H9 (cell line): ENCODE measurements at regions not wholly inside any gene's neighbourhood (a gene's known extent, or its start where the extent isn't known, plus 50 kb on each side); places are given as distances from the start of the nearest gene placed in this dataset.
"Not testable (repeated sequence)": the region's sequence is repeated elsewhere in the genome, so short reads cannot be mapped to it uniquely, and the experiment has no call there.

Experiments used
- DNase-seq: peaks from one replicate; pipeline ENCODE4 v3.0.0-alpha.2; 2017
- H2AFZ ChIP-seq: one replicate; pipeline ENCODE4 v1.6.1; 2013; ENCODE audit warnings: mild to moderate bottlenecking, low read length, control low read depth, moderate library complexity
- H2AK5ac ChIP-seq: 2 replicates; pipeline ENCODE4 v1.6.1; 2013; ENCODE audit warnings: low read length, control low read depth, mixed read lengths; ENCODE audit not compliant: insufficient read length
- H2BK120ac ChIP-seq: one replicate; pipeline ENCODE4 v1.6.1; 2013; ENCODE audit warnings: low read depth, mild to moderate bottlenecking, low read length, control low read depth, inconsistent platforms; ENCODE audit not compliant: poor library complexity, severe bottlenecking
- H2BK12ac ChIP-seq: 2 replicates; pipeline ENCODE4 v1.6.1; 2013; ENCODE audit warnings: low read length, control low read depth, mixed read lengths, low read depth; ENCODE audit not compliant: insufficient read length
- H2BK15ac ChIP-seq: 2 replicates; pipeline ENCODE4 v1.6.1; 2013; ENCODE audit warnings: low read depth, low read length, control low read depth
- H2BK20ac ChIP-seq: one replicate; pipeline ENCODE4 v1.6.1; 2013; ENCODE audit warnings: low read depth, mild to moderate bottlenecking, low read length, control low read depth, inconsistent platforms; ENCODE audit not compliant: poor library complexity, severe bottlenecking
- H2BK5ac ChIP-seq: 2 replicates; pipeline ENCODE4 v1.6.1; 2013; ENCODE audit warnings: low read length, control low read depth, mixed read lengths; ENCODE audit not compliant: insufficient read length
- H3K14ac ChIP-seq: 2 replicates; pipeline ENCODE4 v1.6.1; 2013; ENCODE audit warnings: low read length, control low read depth; ENCODE audit not compliant: insufficient read depth
- H3K18ac ChIP-seq: 2 replicates; pipeline ENCODE4 v1.6.1; 2013; ENCODE audit warnings: low read depth, mild to moderate bottlenecking, mixed read lengths, low read length, control low read depth; ENCODE audit not compliant: insufficient read length
- H3K23ac ChIP-seq: 2 replicates; pipeline ENCODE4 v1.6.1; 2013; ENCODE audit warnings: low read length, control low read depth, mixed read lengths, low read depth; ENCODE audit not compliant: insufficient read length
- H3K23me2 ChIP-seq: 2 replicates; pipeline ENCODE4 v1.6.1; 2013; ENCODE audit warnings: low read depth, mild to moderate bottlenecking, mixed read lengths, low read length, control low read depth; ENCODE audit not compliant: insufficient read length, poor library complexity, severe bottlenecking
- H3K27ac ChIP-seq: 2 replicates; pipeline ENCODE4 v1.5.1; 2013; ENCODE audit warnings: low read length, control low read depth, mixed read lengths, low read depth; ENCODE audit not compliant: insufficient read length
- H3K27me3 ChIP-seq: 2 replicates; pipeline ENCODE4 v1.6.1; 2013; ENCODE audit warnings: low read length, control low read depth, inconsistent platforms; ENCODE audit not compliant: insufficient read depth
- H3K4ac ChIP-seq: 2 replicates; pipeline ENCODE4 v1.6.1; 2013; ENCODE audit warnings: low read depth, mild to moderate bottlenecking, control low read depth, inconsistent platforms, low read length, moderate library complexity
- H3K4me1 ChIP-seq: 2 replicates; pipeline ENCODE4 v1.6.1; 2013; ENCODE audit warnings: low read length, control low read depth, inconsistent platforms; ENCODE audit not compliant: insufficient read depth
- H3K4me2 ChIP-seq: 2 replicates; pipeline ENCODE4 v1.6.1; 2013; ENCODE audit warnings: low read length, control low read depth, mixed read lengths; ENCODE audit not compliant: insufficient read length, insufficient read depth
- H3K56ac ChIP-seq: 2 replicates; pipeline ENCODE4 v1.6.1; 2013; ENCODE audit warnings: low read depth, mild to moderate bottlenecking, mixed read lengths, low read length, control low read depth; ENCODE audit not compliant: insufficient read length
- H3K79me1 ChIP-seq: 2 replicates; pipeline ENCODE4 v1.6.1; 2013; ENCODE audit warnings: low read depth, mild to moderate bottlenecking, moderate library complexity, low read length, control low read depth, inconsistent platforms; ENCODE audit not compliant: insufficient read depth, poor library complexity, severe bottlenecking
- H3K79me2 ChIP-seq: 2 replicates; pipeline ENCODE4 v1.6.1; 2013; ENCODE audit warnings: low read length, control low read depth, inconsistent platforms; ENCODE audit not compliant: insufficient read depth
- H3K9ac ChIP-seq: 2 replicates; pipeline ENCODE4 v1.6.1; 2013; ENCODE audit warnings: low read length, control low read depth, mixed read lengths; ENCODE audit not compliant: insufficient read length; ENCODE audit errors: extremely low read depth
- H3K9me3 ChIP-seq: one replicate; pipeline ENCODE4 v1.6.1; 2013; ENCODE audit warnings: low read depth, low read length, inconsistent platforms; ENCODE audit not compliant: control insufficient read depth
- H3T11ph ChIP-seq: one replicate; pipeline ENCODE4 v1.6.1; 2013; ENCODE audit warnings: mild to moderate bottlenecking, low read length, control low read depth, inconsistent platforms
- H4K20me1 ChIP-seq: one replicate; pipeline ENCODE4 v1.6.1; 2013; ENCODE audit not compliant: control insufficient read depth, insufficient read length, insufficient read depth
- H4K5ac ChIP-seq: 2 replicates; pipeline ENCODE4 v1.6.1; 2013; ENCODE audit warnings: low read depth, mild to moderate bottlenecking, mixed read lengths, low read length, control low read depth; ENCODE audit not compliant: insufficient read length
- H4K8ac ChIP-seq: replicated peaks from 2 replicates; pipeline ENCODE4 v1.6.1; 2013; ENCODE audit warnings: low read length, control low read depth, mixed read lengths, low read depth; ENCODE audit not compliant: insufficient read length
- H4K91ac ChIP-seq: 2 replicates; pipeline ENCODE4 v1.6.1; 2013; ENCODE audit warnings: low read depth, mild to moderate bottlenecking, moderate library complexity, mixed read lengths, low read length, control low read depth; ENCODE audit not compliant: insufficient read length
- H3K27ac Mint-ChIP-seq, 3 experiments: 2 replicates in 2 of 3; 3 replicates in 1 of 3; pipeline ENCODE4 v1.8.0; 2020 to 2021; ENCODE audit warnings: mixed read lengths in 3 of 3, mild to moderate bottlenecking in 1 of 3, moderate library complexity in 1 of 3
- H3K27me3 Mint-ChIP-seq: 2 replicates; pipeline ENCODE4 v1.8.0; 2021; ENCODE audit warnings: low read depth, mild to moderate bottlenecking, moderate library complexity, mixed read lengths
- H3K36me3 Mint-ChIP-seq, 3 experiments: 2 replicates in 2 of 3; 3 replicates in 1 of 3; pipeline ENCODE4 v1.8.0; 2020 to 2021; ENCODE audit warnings: low read depth in 3 of 3, mixed read lengths in 3 of 3; ENCODE audit not compliant: insufficient read depth in 1 of 3
- H3K4me1 Mint-ChIP-seq, 2 experiments: 2 replicates each; pipeline ENCODE4 v1.8.0; 2020; ENCODE audit warnings: mixed read lengths in 2 of 2
- H3K4me3 Mint-ChIP-seq, 2 experiments: 2 replicates in 1 of 2; 3 replicates in 1 of 2; pipeline ENCODE4 v1.8.0; 2020 to 2021; ENCODE audit warnings: mild to moderate bottlenecking in 2 of 2, mixed read lengths in 2 of 2, moderate library complexity in 1 of 2
- H3K9me3 Mint-ChIP-seq, 2 experiments: 2 replicates in 1 of 2; 3 replicates in 1 of 2; pipeline ENCODE4 v1.8.0; 2020; ENCODE audit warnings: mild to moderate bottlenecking in 2 of 2, mixed read lengths in 2 of 2, moderate library complexity in 1 of 2
- WGBS: extraction: QIAGEN DNeasy Blood & Tissue Kit; methylation state at CpG from one replicate; pipeline ENCODE4 v1.1.7; 2013; ENCODE audit warnings: missing lambda C conversion rate, low lambda C conversion rate, mixed read lengths; ENCODE audit not compliant: insufficient read length; ENCODE audit errors: extremely low coverage; 5-methylcytosine and 5-hydroxymethylcytosine counted together
- TF ChIP-seq, protein P1 (sequence below): fragments of 200-600 bp; sonication (generic); conservative IDR thresholded peaks from 3 replicates; pipeline ENCODE4 v1.8.0; 2021; ENCODE audit warnings: antibody characterized with exemption, mild to moderate bottlenecking

DNA sequence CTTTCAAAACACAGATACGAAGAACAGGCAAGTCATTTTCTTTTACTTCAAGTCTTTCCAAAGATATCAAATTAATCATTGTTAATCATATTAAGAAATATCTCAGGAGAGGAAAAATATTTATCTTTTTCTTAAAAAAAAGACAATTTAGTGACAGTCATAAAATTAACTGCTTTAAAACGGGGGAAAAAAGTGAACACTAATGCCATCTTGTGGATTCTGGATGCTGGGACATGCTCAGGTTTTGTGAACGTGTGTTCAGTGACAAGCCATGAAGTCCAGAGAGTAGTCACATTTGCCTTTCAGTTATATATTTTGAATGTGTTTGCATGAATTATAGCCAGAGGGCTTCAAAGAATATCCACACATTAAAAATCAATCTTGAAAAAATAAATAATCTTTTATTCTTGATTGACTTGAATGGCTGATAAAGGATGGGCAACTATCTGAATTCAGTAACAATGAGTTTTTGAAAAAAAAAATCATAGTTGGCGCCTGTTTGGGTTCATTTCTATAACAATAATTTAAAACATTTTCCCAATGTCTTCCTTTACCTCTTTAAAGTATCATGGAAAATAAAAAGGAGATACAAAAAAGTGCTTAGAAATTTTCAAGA is 74.7 kb upstream of the NOX3 start:
- no CpG with 5 or more reads among the region's 4 CpGs for WGBS
- no peak overlapping the region for H3K23ac ChIP-seq
- H3K4me1 ChIP-seq = no peaks in the 10 kb centered on the region
- H3K27ac Mint-ChIP-seq = no peak overlapping the region
- no peak overlapping the region for H3T11ph ChIP-seq
- no peaks in the 10 kb centered on the region for H3K27me3 Mint-ChIP-seq
- H3K4ac ChIP-seq = no peak overlapping the region
- peaks cover 11 to 15% of the 10 kb centered on the region in 2 experiments for H3K9me3 Mint-ChIP-seq
- no peak overlapping the region for H3K56ac ChIP-seq
- no peaks in the 10 kb centered on the region for H4K20me1 ChIP-seq
- no peak overlapping the region for H2BK120ac ChIP-seq
- no peak overlapping the region for H4K5ac ChIP-seq
- H2AFZ ChIP-seq = no peak overlapping the region
- no peak for DNase-seq
- no peak overlapping the region for H3K18ac ChIP-seq
- H3K23me2 ChIP-seq = no peaks in the 10 kb centered on the region
- H2AK5ac ChIP-seq = no peak overlapping the region
- TF ChIP-seq, protein P1, sequence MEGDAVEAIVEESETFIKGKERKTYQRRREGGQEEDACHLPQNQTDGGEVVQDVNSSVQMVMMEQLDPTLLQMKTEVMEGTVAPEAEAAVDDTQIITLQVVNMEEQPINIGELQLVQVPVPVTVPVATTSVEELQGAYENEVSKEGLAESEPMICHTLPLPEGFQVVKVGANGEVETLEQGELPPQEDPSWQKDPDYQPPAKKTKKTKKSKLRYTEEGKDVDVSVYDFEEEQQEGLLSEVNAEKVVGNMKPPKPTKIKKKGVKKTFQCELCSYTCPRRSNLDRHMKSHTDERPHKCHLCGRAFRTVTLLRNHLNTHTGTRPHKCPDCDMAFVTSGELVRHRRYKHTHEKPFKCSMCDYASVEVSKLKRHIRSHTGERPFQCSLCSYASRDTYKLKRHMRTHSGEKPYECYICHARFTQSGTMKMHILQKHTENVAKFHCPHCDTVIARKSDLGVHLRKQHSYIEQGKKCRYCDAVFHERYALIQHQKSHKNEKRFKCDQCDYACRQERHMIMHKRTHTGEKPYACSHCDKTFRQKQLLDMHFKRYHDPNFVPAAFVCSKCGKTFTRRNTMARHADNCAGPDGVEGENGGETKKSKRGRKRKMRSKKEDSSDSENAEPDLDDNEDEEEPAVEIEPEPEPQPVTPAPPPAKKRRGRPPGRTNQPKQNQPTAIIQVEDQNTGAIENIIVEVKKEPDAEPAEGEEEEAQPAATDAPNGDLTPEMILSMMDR = peak; percentile 73
- H4K91ac ChIP-seq = no peak overlapping the region
- no peaks in the 10 kb centered on the region for H3K79me2 ChIP-seq
- no peak overlapping the region for H2BK5ac ChIP-seq
- H3K79me1 ChIP-seq = no peaks in the 10 kb centered on the region
- H3K36me3 Mint-ChIP-seq = peaks cover 6 to 13% (median 9%) of the 10 kb centered on the region in 3 experiments; a peak in 5 of 7 replicates
- H2BK12ac ChIP-seq = no peak overlapping the region
- no peak overlapping the region for H3K14ac ChIP-seq
- no peak overlapping the region for H2BK20ac ChIP-seq
- no peak overlapping the region for H3K27ac ChIP-seq
- H3K4me3 Mint-ChIP-seq = no peak overlapping the region
- H2BK15ac ChIP-seq = no peak overlapping the region
- H3K9me3 ChIP-seq = no peaks in the 10 kb centered on the region
- H3K4me2 ChIP-seq = no peak overlapping the region
- no peak overlapping the region for H3K9ac ChIP-seq
- no peaks in the 10 kb centered on the region for H3K27me3 ChIP-seq
- no peak overlapping the region for H4K8ac ChIP-seq
- H3K4me1 Mint-ChIP-seq = no peaks in the 10 kb centered on the region

DNA sequence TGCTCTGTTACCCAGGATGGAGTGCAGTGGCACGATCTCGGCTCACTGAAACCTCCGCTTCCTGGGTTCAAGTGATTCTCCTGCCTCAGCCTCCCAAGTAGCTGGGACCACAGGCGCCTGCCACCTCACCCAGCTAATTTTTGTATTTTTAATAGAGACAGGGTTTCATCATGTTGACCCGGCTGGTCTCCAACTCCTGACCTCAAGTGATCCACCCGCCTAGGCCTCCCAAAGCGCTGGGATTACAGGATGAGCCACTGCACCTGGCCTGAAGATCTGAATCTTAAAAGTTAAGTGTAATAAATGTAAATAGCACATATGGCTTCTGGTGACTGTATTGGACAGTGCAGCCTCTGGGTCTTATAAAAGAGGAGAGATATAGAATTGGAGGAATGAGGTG is 74.2 kb upstream of the NOX3 start:
- not testable (repeated sequence) for H4K20me1 ChIP-seq, H3K23ac ChIP-seq, H3K23me2 ChIP-seq, H2BK120ac ChIP-seq, H3K79me1 ChIP-seq, H3K14ac ChIP-seq, H2AK5ac ChIP-seq, H3T11ph ChIP-seq, H3K9me3 ChIP-seq, H3K27ac ChIP-seq, H3K4me3 Mint-ChIP-seq, H4K5ac ChIP-seq, H2AFZ ChIP-seq, H4K8ac ChIP-seq, H3K27me3 ChIP-seq, H2BK12ac ChIP-seq, H2BK5ac ChIP-seq, DNase-seq, H3K9ac ChIP-seq, H3K4me2 ChIP-seq, H3K4me1 Mint-ChIP-seq, H2BK20ac ChIP-seq, H3K56ac ChIP-seq, H3K4ac ChIP-seq, H3K18ac ChIP-seq, H3K79me2 ChIP-seq, H3K27ac Mint-ChIP-seq, H3K27me3 Mint-ChIP-seq, H3K4me1 ChIP-seq, H2BK15ac ChIP-seq, H4K91ac ChIP-seq
- peaks cover 11 to 14% of the 10 kb centered on the region in 2 experiments for H3K9me3 Mint-ChIP-seq
- peaks cover 6 to 13% (median 9%) of the 10 kb centered on the region in 3 experiments; a peak in 5 of 7 replicates for H3K36me3 Mint-ChIP-seq
- no CpG with 5 or more reads among the region's 7 CpGs for WGBS
